ENCODE measurements at regions not wholly inside any gene's neighbourhood (a gene's known extent, or its start where the extent isn't known, plus 50 kb on each side); places are given as distances from the start of the nearest gene placed in this dataset.

GRCh38 chr10:78401624-78402367 lies 368.1 kb downstream of the RPS24 start:
- DNase-seq, result no peak

- no peak for DNase-seq
These were observed 368.9 kb downstream of the RPS24 start for GRCh38 chr10:78402591-78402990.

DNA sequence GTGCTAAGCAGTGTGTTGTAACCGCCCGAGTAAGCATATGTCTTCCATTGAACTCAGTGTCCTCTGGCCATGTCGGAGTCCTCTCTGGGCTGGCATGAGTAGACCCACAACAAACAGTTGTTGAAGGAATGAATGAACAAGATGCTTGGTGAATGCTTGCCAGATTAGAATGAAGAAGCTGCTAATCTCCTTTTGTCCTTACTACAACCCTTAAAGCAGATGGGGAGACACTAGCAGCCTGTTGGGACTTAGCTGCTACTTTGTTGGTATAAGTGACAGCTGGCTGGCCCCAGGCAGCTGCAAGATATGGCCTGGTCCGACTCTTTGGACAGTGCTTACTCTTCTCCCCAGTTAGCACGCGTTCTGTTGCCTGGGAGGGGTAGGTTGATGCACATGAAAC lies 370.1 kb downstream of the RPS24 start:
- no peak for DNase-seq

DNA sequence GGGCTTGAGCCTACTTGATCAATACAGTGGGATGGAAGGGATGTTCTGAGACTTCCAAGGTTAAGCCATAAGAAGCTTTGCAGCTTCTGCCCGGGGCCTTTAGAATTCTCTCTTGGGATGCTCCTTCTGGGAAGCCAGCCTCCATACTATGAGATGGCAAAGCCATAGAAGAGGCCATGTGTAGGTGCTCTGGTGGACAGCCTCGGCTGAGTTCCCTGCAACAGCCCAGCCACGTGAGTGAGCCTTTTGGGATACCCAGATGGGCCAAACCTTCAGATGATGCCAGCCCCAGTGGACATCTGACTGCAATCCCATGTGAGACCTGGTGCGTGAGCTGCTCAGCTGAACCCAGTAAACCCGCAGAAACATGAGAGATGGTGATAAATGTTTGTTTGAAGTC lies 370.6 kb downstream of the RPS24 start:
- no peak for DNase-seq

DNA sequence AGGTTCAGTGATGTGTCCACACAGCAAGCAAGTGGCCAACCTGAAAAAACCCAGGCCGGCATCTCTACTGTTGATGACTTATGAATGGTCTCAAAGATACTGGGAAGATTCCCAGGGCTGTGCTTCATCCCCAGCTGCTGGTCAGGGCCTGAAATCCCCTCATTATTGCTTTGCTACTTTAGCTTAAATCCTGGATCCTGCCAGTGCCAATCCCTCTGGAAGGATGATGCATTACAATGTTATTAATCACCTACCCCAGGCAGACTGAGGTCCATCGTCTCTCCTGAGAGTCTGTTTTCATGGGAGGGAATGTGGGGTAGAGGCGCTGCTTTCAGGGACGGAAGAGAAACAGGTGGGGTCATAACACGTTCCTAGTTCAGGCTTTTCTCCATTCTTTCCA lies 371.6 kb downstream of the RPS24 start:
- no peak for DNase-seq

DNA sequence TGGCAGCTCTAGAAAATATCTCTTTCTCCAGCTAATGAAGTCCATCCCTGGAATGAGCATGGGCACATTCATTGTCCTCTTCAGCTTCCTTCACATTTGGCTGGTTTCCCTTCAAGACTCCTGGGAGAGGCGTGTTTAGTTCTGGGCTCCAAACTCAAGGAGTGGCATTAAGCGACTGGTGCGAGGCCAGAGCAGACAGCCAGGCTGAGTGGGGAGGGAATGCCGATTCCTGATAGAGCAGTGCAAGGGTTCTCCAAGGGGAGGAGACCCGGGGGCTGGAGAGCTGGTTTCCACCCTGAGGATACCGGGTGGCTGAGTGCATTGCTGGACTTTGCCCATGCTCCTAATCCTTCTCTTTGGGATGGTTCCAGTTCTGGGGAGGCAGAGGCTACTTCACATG lies 372.1 kb downstream of the RPS24 start:
- DNase-seq, result no peak

DNA sequence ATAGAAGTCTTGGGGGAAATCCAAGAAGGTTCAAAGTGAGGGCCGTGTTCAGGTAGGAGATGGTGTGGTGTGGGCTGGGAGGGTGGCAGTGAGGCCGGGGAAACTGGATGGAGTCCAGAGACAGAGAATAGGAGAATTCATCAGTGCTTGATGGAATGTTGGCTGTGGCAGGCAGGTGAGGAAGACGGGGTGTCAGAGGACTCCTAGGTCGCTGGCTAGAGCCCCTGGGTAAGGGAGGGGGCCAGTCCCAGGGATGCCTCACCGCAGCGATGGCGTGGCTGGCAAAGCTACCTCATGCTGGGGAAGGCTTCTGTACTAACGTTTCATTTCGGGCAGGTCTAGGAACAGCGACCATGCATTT lies 373.0 kb downstream of the RPS24 start:
- no peak for DNase-seq

- no peak for DNase-seq
These were observed 373.5 kb downstream of the RPS24 start for GRCh38 chr10:78407009-78407711.

GRCh38 chr10:78407966-78408365 lies 374.3 kb downstream of the RPS24 start:
- no peak for DNase-seq

GRCh38 chr10:78408671-78409472 lies 375.2 kb downstream of the RPS24 start:
- no peak for DNase-seq

- DNase-seq, result no peak
These were observed 376.6 kb downstream of the RPS24 start for GRCh38 chr10:78410046-78410965.

DNA sequence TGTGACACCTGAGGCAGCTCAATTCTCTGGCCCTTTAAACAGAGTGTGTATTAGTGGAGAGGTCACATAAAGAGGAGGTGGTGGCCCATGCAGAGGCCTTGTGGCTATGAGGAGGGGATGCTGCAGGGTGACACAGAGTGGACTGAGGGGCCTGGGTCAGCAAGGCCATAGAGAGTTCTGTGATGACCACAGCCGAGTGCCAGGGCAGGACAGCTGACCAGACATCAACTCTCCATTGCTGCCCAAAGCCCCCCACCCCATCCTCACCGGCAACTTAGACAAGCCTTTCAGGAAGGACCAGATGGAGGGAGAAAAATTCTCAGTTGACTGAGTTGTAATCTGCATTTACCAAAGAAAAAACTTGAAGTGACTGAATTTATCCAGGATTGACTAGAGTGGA lies 378.1 kb downstream of the RPS24 start:
- no peak for DNase-seq

DNA sequence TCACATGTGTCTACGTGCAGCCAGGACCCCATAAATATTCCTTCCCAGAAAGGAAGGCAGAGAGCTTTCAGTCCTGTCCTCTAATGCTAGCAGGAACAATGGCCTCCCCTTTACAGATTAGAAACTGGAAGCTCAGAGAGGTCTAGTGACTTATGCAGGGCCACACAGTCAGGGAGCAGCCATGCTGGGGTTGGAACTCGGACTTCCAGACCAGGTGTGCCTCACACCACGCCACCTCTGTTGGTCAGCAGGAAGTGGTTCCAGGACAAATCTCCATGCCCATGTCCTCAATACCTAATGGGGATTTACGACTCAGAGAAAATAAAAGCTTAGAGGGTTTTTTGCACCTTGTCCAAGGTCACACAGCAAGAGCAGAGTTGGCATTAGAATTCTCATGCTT lies 378.9 kb downstream of the RPS24 start:
- DNase-seq, result no peak

DNA sequence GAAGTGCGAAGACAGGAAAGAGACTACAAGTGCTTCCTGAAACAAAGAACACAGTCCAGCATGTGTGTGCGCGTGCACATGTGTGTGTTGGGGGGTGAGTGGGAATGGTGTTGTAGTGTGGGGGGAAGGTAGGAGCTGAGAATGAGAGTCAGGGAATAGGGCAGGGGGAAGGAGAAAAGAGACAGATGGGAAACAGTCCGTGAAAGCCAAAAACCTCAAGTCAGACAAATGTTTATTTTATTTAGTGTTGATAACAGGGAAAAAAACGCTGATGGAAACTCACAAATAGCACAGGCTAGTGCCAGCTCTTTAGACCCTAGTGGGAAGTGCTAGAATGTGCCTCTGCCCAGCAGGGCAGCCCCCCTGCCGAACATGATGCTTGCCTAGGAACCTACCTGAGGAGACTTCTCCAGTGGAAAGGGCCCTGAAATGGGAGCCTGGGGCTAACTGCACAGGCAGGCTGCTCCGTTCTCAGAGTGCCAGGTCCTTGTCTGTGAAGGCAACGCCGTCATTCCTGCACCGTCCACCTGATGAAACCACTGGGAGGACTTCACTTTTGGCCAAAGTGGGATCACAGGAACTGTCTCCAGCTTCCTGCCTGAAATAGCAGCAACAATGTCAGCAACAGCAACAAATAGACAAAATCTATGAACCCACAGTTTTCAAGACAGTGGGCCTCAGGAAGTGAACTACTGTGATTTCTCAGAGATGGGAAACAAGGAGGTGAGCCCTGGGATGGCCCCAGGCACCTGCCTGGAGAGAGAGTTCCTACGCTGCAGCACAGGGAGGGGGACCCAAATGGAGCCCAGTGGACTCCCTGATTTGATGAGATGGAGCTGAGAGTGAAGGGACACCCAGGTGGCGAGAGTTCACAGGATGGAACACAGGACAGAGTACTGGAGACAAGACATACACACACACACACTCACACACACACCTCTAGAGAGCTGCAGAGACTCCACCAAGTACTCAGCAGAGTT lies 379.7 kb downstream of the RPS24 start:
- DNase-seq, result no peak

DNA sequence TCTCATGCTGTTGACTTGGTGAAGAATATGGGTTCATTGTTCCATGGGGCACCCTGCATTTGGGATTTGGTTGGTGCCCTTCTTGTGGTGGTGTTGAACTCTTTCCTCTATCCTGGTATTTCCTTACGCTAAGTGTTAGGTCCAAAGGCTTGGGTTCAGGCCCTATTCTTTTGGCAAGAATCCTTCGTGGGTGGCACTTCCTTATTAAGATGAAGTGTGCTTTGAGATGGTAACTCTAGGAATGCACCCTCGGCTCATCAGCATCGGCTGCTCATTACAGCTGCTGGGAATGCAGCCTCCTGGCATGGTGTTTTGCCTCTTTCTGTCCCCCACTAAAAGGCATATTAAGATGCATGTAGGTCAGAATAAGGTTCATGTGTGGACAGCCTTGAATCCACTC lies 380.7 kb downstream of the RPS24 start:
- no peak for DNase-seq

GRCh38 chr10:78415111-78415510 lies 381.4 kb downstream of the RPS24 start:
- no peak for DNase-seq

DNA sequence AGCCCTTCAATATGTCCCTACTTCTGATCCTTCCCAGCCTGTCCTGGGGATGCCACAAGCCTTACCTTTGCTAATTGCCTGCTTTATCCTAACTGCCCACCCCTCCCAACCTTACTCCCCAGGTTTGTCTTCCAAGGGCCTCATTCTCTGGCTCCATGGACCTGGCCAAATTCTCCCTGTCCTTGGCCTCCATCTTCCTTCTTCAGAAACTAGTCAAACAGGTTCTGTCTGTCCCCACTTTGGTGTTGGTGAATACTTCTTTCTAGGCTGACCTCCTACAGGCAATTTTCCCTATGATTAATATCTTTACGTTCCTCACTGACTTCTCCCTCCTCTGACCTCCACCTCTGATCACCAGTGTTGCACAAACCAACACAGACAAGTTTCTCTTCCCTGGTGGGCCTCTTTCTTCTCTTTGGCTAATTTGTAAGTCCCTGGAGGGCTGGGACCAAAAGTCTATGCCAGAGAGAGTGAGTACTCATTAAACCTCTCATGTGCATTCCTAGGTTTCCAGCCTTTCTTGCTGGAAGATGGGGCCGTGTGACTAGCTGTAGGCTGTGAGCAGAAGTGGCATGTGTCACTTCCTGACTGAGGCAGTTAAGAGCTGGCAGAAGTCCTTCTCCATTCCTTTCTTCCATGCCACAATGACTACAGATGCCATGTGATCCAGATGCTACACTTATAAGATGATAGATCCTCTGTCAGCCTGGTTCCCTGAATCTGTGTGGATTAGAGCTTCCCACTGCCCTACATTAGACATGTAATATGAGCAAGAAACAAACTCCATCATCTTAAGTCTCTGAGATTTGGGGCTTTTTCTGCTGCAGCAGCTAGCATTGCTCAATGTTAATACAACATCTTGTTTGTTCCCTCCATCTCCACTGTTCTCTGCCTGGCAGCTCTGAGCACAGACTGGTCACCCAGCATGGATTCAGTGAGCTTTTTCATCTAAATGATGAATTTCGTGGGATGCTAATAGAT lies 382.7 kb downstream of the RPS24 start:
- DNase-seq, result no peak

GRCh38 chr10:78417425-78418370 lies 384.0 kb downstream of the RPS24 start:
- no peak for DNase-seq

Measured in OCI-M1 (cell line).